ENCODE measurements at regions not wholly inside any gene's neighbourhood (a gene's known extent, or its start where the extent isn't known, plus 50 kb on each side); places are given as distances from the start of the nearest gene placed in this dataset.

GRCh38 chr5:24196789-24197188 is 448.0 kb downstream of the CDH10 start:
- intact Hi-C loops (cut with DNase I), result no loop called here
- no peaks in the 10 kb centered on the region for H3K36me3 ChIP-seq
- H3K27me3 ChIP-seq, result no peaks in the 10 kb centered on the region
- TF ChIP-seq POLR2A (IDR thresholded peaks at IDR 0.05; ENCODE audit: low read depth), result no peak
- TF ChIP-seq, protein P1, sequence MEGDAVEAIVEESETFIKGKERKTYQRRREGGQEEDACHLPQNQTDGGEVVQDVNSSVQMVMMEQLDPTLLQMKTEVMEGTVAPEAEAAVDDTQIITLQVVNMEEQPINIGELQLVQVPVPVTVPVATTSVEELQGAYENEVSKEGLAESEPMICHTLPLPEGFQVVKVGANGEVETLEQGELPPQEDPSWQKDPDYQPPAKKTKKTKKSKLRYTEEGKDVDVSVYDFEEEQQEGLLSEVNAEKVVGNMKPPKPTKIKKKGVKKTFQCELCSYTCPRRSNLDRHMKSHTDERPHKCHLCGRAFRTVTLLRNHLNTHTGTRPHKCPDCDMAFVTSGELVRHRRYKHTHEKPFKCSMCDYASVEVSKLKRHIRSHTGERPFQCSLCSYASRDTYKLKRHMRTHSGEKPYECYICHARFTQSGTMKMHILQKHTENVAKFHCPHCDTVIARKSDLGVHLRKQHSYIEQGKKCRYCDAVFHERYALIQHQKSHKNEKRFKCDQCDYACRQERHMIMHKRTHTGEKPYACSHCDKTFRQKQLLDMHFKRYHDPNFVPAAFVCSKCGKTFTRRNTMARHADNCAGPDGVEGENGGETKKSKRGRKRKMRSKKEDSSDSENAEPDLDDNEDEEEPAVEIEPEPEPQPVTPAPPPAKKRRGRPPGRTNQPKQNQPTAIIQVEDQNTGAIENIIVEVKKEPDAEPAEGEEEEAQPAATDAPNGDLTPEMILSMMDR (IDR thresholded peaks at IDR 0.05), result no peak
- no peak for TF ChIP-seq POLR2AphosphoS5 (IDR thresholded peaks at IDR 0.05)
- TF ChIP-seq EP300 (IDR thresholded peaks at IDR 0.05), result no peak
- H3K27ac ChIP-seq (replicated peaks in 1 of 4), result no peak overlapping the region
- DNase-seq (ENCODE audit: extremely low spot score), result no peak
- no peak overlapping the region for H3K4me3 ChIP-seq
- no peaks in the 10 kb centered on the region for H3K4me1 ChIP-seq
- 67% methylated on average over 2 of the region's 2 CpGs for WGBS
- no peaks in the 10 kb centered on the region for H3K9me3 ChIP-seq

- Histone ChIP-seq H3K9me3 (peaks cover 0 to 14% (median 4%) of the 10 kb centered on the region in 4 donors), H3K4me1 (no peaks in the 10 kb centered on the region), H3K27me3 (no peaks in the 10 kb centered on the region), H3K27ac (replicated peaks in 1 of 4) (no peak overlapping the region), H3K36me3 (no peaks in the 10 kb centered on the region), H3K4me3 (no peak overlapping the region)
- intact Hi-C loops (cut with DNase I), result no loop called here
- DNase-seq (ENCODE audit: extremely low spot score), result no peak
- TF ChIP-seq POLR2A (IDR thresholded peaks at IDR 0.05; ENCODE audit: low read depth) (no peak), POLR2AphosphoS5 (IDR thresholded peaks at IDR 0.05) (no peak), EP300 (IDR thresholded peaks at IDR 0.05) (no peak)
- TF ChIP-seq, protein P1 (IDR thresholded peaks at IDR 0.05), result no peak
- WGBS, result 41% methylated on average over 4 of the region's 4 CpGs
Observed at GRCh38 chr5:24208686-24209106, 436.1 kb downstream of the CDH10 start.

- Histone ChIP-seq H3K36me3 (no peaks in the 10 kb centered on the region), H3K4me3 (no peak overlapping the region), H3K4me1 (no peaks in the 10 kb centered on the region), H3K27me3 (no peaks in the 10 kb centered on the region), H3K9me3 (no peaks in the 10 kb centered on the region), H3K27ac (replicated peaks in 1 of 4) (no peak overlapping the region)
- 67% methylated on average over 3 of the region's 3 CpGs for WGBS
- DNase-seq (ENCODE audit: extremely low spot score), result no peak
- intact Hi-C loops (cut with DNase I), result no loop called here
- TF ChIP-seq EP300 (IDR thresholded peaks at IDR 0.05), result no peak
- TF ChIP-seq, protein P1 (IDR thresholded peaks at IDR 0.05), result no peak
- TF ChIP-seq POLR2AphosphoS5 (IDR thresholded peaks at IDR 0.05), result no peak
- no peak for TF ChIP-seq POLR2A (IDR thresholded peaks at IDR 0.05; ENCODE audit: low read depth)
Observed at GRCh38 chr5:24215114-24215513, 429.7 kb downstream of the CDH10 start.

- 76% methylated on average over 2 of the region's 2 CpGs for WGBS
- intact Hi-C loops (cut with DNase I), result no loop called here
- no peak overlapping the region for H3K4me3 ChIP-seq
Observed at GRCh38 chr5:24222876-24223275, 421.9 kb downstream of the CDH10 start.

More at GRCh38 chr5:24222876-24223275, 421.9 kb downstream of the CDH10 start:
- Histone ChIP-seq H3K4me1 (no peaks in the 10 kb centered on the region), H3K27me3 (no peaks in the 10 kb centered on the region), H3K9me3 (peaks cover 0 to 6% (median 0%) of the 10 kb centered on the region in 4 donors), H3K27ac (replicated peaks in 1 of 4) (no peak overlapping the region), H3K36me3 (no peaks in the 10 kb centered on the region)
- no peak for TF ChIP-seq POLR2A (IDR thresholded peaks at IDR 0.05; ENCODE audit: low read depth)
- no peak for TF ChIP-seq POLR2AphosphoS5 (IDR thresholded peaks at IDR 0.05)
- TF ChIP-seq EP300 (IDR thresholded peaks at IDR 0.05), result no peak
- TF ChIP-seq, protein P1 (IDR thresholded peaks at IDR 0.05), result no peak
- DNase-seq (ENCODE audit: extremely low spot score), result no peak

All from esophagus muscularis mucosa (tissue), 4 donors.